ENCODE measurements at regions not wholly inside any gene's neighbourhood (a gene's known extent, or its start where the extent isn't known, plus 50 kb on each side); places are given as distances from the start of the nearest gene placed in this dataset.
"Not testable (repeated sequence)": the region's sequence is repeated elsewhere in the genome, so short reads cannot be mapped to it uniquely, and the experiment has no call there.

GRCh38 chr11:37442576-37442975 lies 844.5 kb upstream of the RAG2 start:
- no peak for DNase-seq
- no peak overlapping the region for H3K4me3 ChIP-seq (ENCODE audit: low read length)
- peaks cover 5% of the 10 kb centered on the region for H3K9me3 ChIP-seq (ENCODE audit: control insufficient read depth, low read length)
- Mint-ChIP-seq H3K4me1 (no peaks in the 10 kb centered on the region), H3K27me3 (ENCODE audit: insufficient read depth) (no peaks in the 10 kb centered on the region), H3K27ac (no peak overlapping the region), H3K9me3 (peaks cover 7% of the 10 kb centered on the region), H3K36me3 (ENCODE audit: low read depth) (no peaks in the 10 kb centered on the region), H3K4me3 (no peak overlapping the region)
- TF ChIP-seq CTCF (conservative IDR thresholded peaks at IDR 0.05) = no peak
- H3K36me3 ChIP-seq (ENCODE audit: control insufficient read depth, insufficient read depth, low read length) = no peaks in the 10 kb centered on the region
- H3K27me3 ChIP-seq (ENCODE audit: control insufficient read depth, insufficient read depth, low read length, poor library complexity, severe bottlenecking) = no peaks in the 10 kb centered on the region
- 73% methylated on average over 1 of the region's 1 CpG; no CpG with 5 or more reads in 1 of the 2 experiments for WGBS, 2 experiments (ENCODE audit: insufficient coverage in 1 of 2, insufficient read length in 1 of 2)
- H3K4me1 ChIP-seq (ENCODE audit: control insufficient read depth, insufficient read depth, low read length) = no peaks in the 10 kb centered on the region
- no peak overlapping the region for H3K9ac ChIP-seq (ENCODE audit: extremely low read depth, low read length, poor library complexity, severe bottlenecking)
- H3K27ac ChIP-seq (ENCODE audit: low read depth, low read length) = no peak overlapping the region

GRCh38 chr11:37431633-37432230 lies 833.7 kb upstream of the RAG2 start:
- H3K27me3 ChIP-seq (ENCODE audit: control insufficient read depth, insufficient read depth, low read length, poor library complexity, severe bottlenecking); DNase-seq; H3K4me1 ChIP-seq (ENCODE audit: control insufficient read depth, insufficient read depth, low read length); H3K4me3 Mint-ChIP-seq; H3K36me3 Mint-ChIP-seq (ENCODE audit: low read depth); H3K27me3 Mint-ChIP-seq (ENCODE audit: insufficient read depth); H3K27ac ChIP-seq (ENCODE audit: low read depth, low read length); H3K9ac ChIP-seq (ENCODE audit: extremely low read depth, low read length, poor library complexity, severe bottlenecking); H3K4me1 Mint-ChIP-seq; H3K27ac Mint-ChIP-seq; H3K4me3 ChIP-seq (ENCODE audit: low read length); H3K36me3 ChIP-seq (ENCODE audit: control insufficient read depth, insufficient read depth, low read length): not testable (repeated sequence)
- H3K9me3 ChIP-seq (ENCODE audit: control insufficient read depth, low read length) = peaks cover 14% of the 10 kb centered on the region
- peaks cover 77% of the 10 kb centered on the region for H3K9me3 Mint-ChIP-seq
- 90 to 95% methylated on average over 10 to 29 of the region's 29 CpGs for WGBS, 2 experiments (ENCODE audit: insufficient coverage in 1 of 2, insufficient read length in 1 of 2)

- H3K4me1 ChIP-seq (ENCODE audit: control insufficient read depth, insufficient read depth, low read length); H3K27ac ChIP-seq (ENCODE audit: low read depth, low read length); H3K36me3 ChIP-seq (ENCODE audit: control insufficient read depth, insufficient read depth, low read length); DNase-seq; H3K27me3 Mint-ChIP-seq (ENCODE audit: insufficient read depth); H3K9ac ChIP-seq (ENCODE audit: extremely low read depth, low read length, poor library complexity, severe bottlenecking); H3K27me3 ChIP-seq (ENCODE audit: control insufficient read depth, insufficient read depth, low read length, poor library complexity, severe bottlenecking); H3K4me3 Mint-ChIP-seq; H3K4me3 ChIP-seq (ENCODE audit: low read length); H3K27ac Mint-ChIP-seq; H3K36me3 Mint-ChIP-seq (ENCODE audit: low read depth); H3K4me1 Mint-ChIP-seq: not testable (repeated sequence)
- H3K9me3 Mint-ChIP-seq = peaks cover 81% of the 10 kb centered on the region
- peaks cover 13% of the 10 kb centered on the region for H3K9me3 ChIP-seq (ENCODE audit: control insufficient read depth, low read length)
- 89 to 94% methylated on average over 11 to 26 of the region's 26 CpGs for whole genome bisulfite sequencing, 2 experiments (ENCODE audit: insufficient coverage in 1 of 2, insufficient read length in 1 of 2)
Observed at GRCh38 chr11:37430966-37431632, 833.1 kb upstream of the RAG2 start.

- no peaks in the 10 kb centered on the region for H3K4me1 ChIP-seq (ENCODE audit: control insufficient read depth, insufficient read depth, low read length)
- H3K27me3 Mint-ChIP-seq (ENCODE audit: insufficient read depth) = no peaks in the 10 kb centered on the region
- H3K9me3 ChIP-seq (ENCODE audit: control insufficient read depth, low read length) = peaks cover 18% of the 10 kb centered on the region
- H3K27me3 ChIP-seq (ENCODE audit: control insufficient read depth, insufficient read depth, low read length, poor library complexity, severe bottlenecking) = no peaks in the 10 kb centered on the region
- no peaks in the 10 kb centered on the region for H3K36me3 ChIP-seq (ENCODE audit: control insufficient read depth, insufficient read depth, low read length)
- H3K9ac ChIP-seq (ENCODE audit: extremely low read depth, low read length, poor library complexity, severe bottlenecking) = no peak overlapping the region
- H3K27ac Mint-ChIP-seq = no peak overlapping the region
- DNase-seq = no peak
- H3K4me1 Mint-ChIP-seq = no peaks in the 10 kb centered on the region
- H3K27ac ChIP-seq (ENCODE audit: low read depth, low read length) = no peak overlapping the region
- H3K9me3 Mint-ChIP-seq = peaks cover 42% of the 10 kb centered on the region
- TF ChIP-seq CTCF (conservative IDR thresholded peaks at IDR 0.05) = no peak
- no peak overlapping the region for H3K4me3 ChIP-seq (ENCODE audit: low read length)
- H3K4me3 Mint-ChIP-seq = no peak overlapping the region
- H3K36me3 Mint-ChIP-seq (ENCODE audit: low read depth) = no peaks in the 10 kb centered on the region
Observed at GRCh38 chr11:37422511-37422910, 824.5 kb upstream of the RAG2 start.
